DND-41 (cell line): ENCODE measurements at regions not wholly inside any gene's neighbourhood (a gene's known extent, or its start where the extent isn't known, plus 50 kb on each side); places are given as distances from the start of the nearest gene placed in this dataset.

Experiments
- ATAC-seq: fragments of 200-7000 bp; cut with Tn5 transposase; 3 replicates; pipeline ENCODE4 v1.9.1; 2021; ENCODE audit warnings: low read depth; ENCODE audit not compliant: insufficient read depth
- DNase-seq: peaks from one replicate; pipeline ENCODE4 v3.0.0-alpha.2; 2020
- H2AFZ ChIP-seq: 2 replicates; pipeline ENCODE4 v1.6.0; 2012; ENCODE audit warnings: low read depth, low read length
- H3K27ac ChIP-seq: 2 replicates; pipeline ENCODE4 v1.5.1; 2012; ENCODE audit warnings: low read length, inconsistent platforms
- H3K27me3 ChIP-seq: fragments of 200-600 bp; sonication (generic); 2 replicates; pipeline ENCODE4 v1.6.0; 2012; ENCODE audit warnings: low read length, mild to moderate bottlenecking, inconsistent platforms; ENCODE audit not compliant: insufficient read depth, poor library complexity
- H3K36me3 ChIP-seq: 2 replicates; pipeline ENCODE4 v1.5.1; 2012; ENCODE audit warnings: low read length, inconsistent platforms; ENCODE audit not compliant: insufficient read depth
- H3K4me1 ChIP-seq: 2 replicates; pipeline ENCODE4 v1.5.1; 2012; ENCODE audit warnings: mild to moderate bottlenecking, low read length; ENCODE audit not compliant: insufficient read depth
- H3K4me2 ChIP-seq: 2 replicates; pipeline ENCODE4 v1.6.0; 2012; ENCODE audit warnings: mild to moderate bottlenecking, moderate library complexity, low read length, inconsistent platforms; ENCODE audit not compliant: insufficient read depth
- H3K4me3 ChIP-seq, 2 experiments: fragments of 200-600 bp in 1 of 2; shearing (Covaris generic) in 1 of 2; 2 replicates each; pipeline ENCODE4 v1.5.1; 2012 to 2016; ENCODE audit warnings: inconsistent platforms in 2 of 2, low read length in 2 of 2, mild to moderate bottlenecking in 2 of 2, low read depth in 1 of 2, moderate library complexity in 1 of 2
- H3K79me2 ChIP-seq: 2 replicates; pipeline ENCODE4 v1.6.0; 2012; ENCODE audit warnings: low read length, inconsistent platforms; ENCODE audit not compliant: insufficient read depth
- H3K9ac ChIP-seq: 2 replicates; pipeline ENCODE4 v1.6.0; 2012; ENCODE audit warnings: low read depth, mild to moderate bottlenecking, inconsistent platforms, low read length, moderate library complexity
- H3K9me3 ChIP-seq: 2 replicates; pipeline ENCODE4 v1.5.1; 2012; ENCODE audit warnings: low read length, moderate library complexity, mild to moderate bottlenecking, inconsistent platforms; ENCODE audit not compliant: insufficient read depth, severe bottlenecking
- H4K20me1 ChIP-seq: 2 replicates; pipeline ENCODE4 v1.6.0; 2012; ENCODE audit warnings: low read length; ENCODE audit not compliant: insufficient read depth
- CTCF ChIP-seq: IDR thresholded peaks from 2 replicates; pipeline ENCODE4 v1.5.1; 2012; ENCODE audit warnings: borderline replicate concordance, low read length, moderate library complexity, mild to moderate bottlenecking; ENCODE audit not compliant: poor library complexity, severe bottlenecking; ENCODE audit errors: extremely low read depth
- EZH2 ChIP-seq: IDR thresholded peaks from 3 replicates; pipeline ENCODE4 v1.6.1; 2012; ENCODE audit warnings: borderline replicate concordance, low read depth, mild to moderate bottlenecking, moderate library complexity, low read length, inconsistent platforms; ENCODE audit not compliant: severe bottlenecking

DNA sequence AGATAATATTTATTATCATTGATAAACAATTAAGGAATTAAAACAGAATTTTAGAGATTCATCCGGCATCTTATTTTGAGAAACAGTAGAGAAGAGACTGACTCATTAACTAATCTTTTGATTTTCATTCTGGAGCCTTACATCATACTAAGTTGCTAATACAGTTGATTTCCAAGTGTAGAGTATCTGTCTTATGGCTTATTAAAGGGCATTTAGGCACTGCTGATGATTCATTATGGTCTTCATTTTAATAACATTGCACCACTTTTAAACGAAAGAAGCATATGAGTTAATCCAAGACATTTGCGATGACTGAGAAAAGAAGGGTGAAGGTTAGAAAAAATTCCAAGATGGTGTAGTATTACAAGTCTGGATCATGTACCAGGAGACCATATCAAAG is 186.0 kb upstream of the CACNA2D1 start:
- Histone ChIP-seq H3K27ac (no peak overlapping the region), H3K4me3 (no peak overlapping the region), H4K20me1 (no peaks in the 10 kb centered on the region), H3K4me1 (no peaks in the 10 kb centered on the region), H3K9me3 (no peaks in the 10 kb centered on the region), H3K36me3 (no peaks in the 10 kb centered on the region), H3K27me3 (no peaks in the 10 kb centered on the region), H2AFZ (no peak overlapping the region), H3K9ac (no peak overlapping the region), H3K4me2 (no peak overlapping the region), H3K79me2 (no peaks in the 10 kb centered on the region)
- ATAC-seq = no peak
- DNase-seq = no peak
- TF ChIP-seq EZH2 = no peak
- no peak for TF ChIP-seq CTCF

DNA sequence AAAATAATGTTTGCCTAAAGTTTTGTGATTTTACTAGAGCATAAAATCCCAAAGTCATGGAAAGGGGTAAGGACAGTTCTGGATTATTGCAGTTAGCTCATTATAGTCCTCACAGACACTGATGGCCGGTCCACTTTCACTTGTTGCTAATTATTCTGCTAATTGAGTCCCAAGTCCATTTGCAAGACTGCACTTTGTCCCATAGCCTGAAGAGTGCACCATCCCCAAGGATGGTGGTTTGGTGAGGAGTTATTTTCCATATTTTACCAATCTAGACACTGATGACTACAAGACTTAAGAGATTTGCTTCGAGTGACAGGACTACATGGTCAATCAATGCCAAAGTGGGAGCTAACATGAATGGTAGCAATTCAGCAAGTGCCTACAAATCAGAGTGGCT is 181.8 kb upstream of the CACNA2D1 start:
- no peak for ATAC-seq
- Histone ChIP-seq H3K4me1 (no peaks in the 10 kb centered on the region), H3K4me2 (no peak overlapping the region), H3K36me3 (no peaks in the 10 kb centered on the region), H3K9ac (no peak overlapping the region), H3K79me2 (no peaks in the 10 kb centered on the region), H3K27ac (no peak overlapping the region), H3K9me3 (no peaks in the 10 kb centered on the region), H3K27me3 (no peaks in the 10 kb centered on the region), H3K4me3 (no peak overlapping the region), H2AFZ (no peak overlapping the region), H4K20me1 (no peaks in the 10 kb centered on the region)
- TF ChIP-seq EZH2 (no peak), CTCF (no peak)
- no peak for DNase-seq

DNA sequence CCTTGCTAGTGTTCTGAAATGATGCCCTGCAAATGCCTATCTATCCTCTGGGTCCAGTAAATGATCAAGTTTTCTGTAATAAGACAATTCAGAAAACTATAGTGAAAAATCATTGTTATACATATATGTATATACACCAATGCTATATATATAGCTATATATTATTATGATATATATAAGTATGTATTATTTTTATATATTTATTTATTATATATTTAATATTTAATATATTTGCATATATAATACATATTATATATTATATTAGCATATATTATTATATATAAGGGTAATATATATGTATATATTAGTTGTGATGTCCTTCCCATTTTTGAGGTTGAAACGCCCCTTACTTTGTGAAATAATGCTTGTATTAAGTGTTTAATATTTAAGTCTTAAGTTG is 181.4 kb upstream of the CACNA2D1 start:
- Histone ChIP-seq H3K9me3 (no peaks in the 10 kb centered on the region), H2AFZ (no peak overlapping the region), H3K27me3 (no peaks in the 10 kb centered on the region), H3K4me2 (no peak overlapping the region), H3K36me3 (no peaks in the 10 kb centered on the region), H3K79me2 (no peaks in the 10 kb centered on the region), H3K4me1 (no peaks in the 10 kb centered on the region), H3K27ac (no peak overlapping the region), H3K9ac (no peak overlapping the region), H4K20me1 (no peaks in the 10 kb centered on the region), H3K4me3 (no peak overlapping the region)
- no peak for DNase-seq
- ATAC-seq = no peak
- TF ChIP-seq CTCF = no peak
- TF ChIP-seq EZH2 = no peak

DNA sequence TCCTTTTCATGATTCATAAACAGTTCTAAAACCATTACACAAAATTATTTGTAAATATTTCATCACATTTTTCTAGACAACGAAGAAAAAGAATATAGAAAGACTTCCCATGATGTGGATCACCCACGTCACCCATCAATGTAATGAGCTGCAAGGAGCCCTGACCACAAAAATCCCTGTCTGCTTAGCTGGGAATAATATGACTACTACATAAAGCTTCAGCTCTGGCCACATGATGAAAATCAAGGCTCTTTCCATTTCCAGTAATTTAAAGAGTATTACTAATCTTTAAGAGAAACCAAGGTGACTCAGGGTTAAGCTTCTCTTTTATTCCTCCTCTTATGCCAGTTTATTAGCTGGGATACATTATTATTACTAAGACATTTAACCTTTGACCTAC is 180.8 kb upstream of the CACNA2D1 start:
- DNase-seq = no peak
- no peaks in the 10 kb centered on the region for H3K9me3 ChIP-seq
- H4K20me1 ChIP-seq = no peaks in the 10 kb centered on the region
- H3K27ac ChIP-seq = no peak overlapping the region
- no peak overlapping the region for H3K4me3 ChIP-seq
- H3K4me1 ChIP-seq = no peaks in the 10 kb centered on the region
- H2AFZ ChIP-seq = no peak overlapping the region
- H3K27me3 ChIP-seq = no peaks in the 10 kb centered on the region
- H3K4me2 ChIP-seq = no peak overlapping the region
- no peaks in the 10 kb centered on the region for H3K36me3 ChIP-seq
- H3K79me2 ChIP-seq = no peaks in the 10 kb centered on the region
- ATAC-seq = no peak
- TF ChIP-seq CTCF (no peak), EZH2 (no peak)
- no peak overlapping the region for H3K9ac ChIP-seq
